ENCODE measurements at regions not wholly inside any gene's neighbourhood (a gene's known extent, or its start where the extent isn't known, plus 50 kb on each side); places are given as distances from the start of the nearest gene placed in this dataset.

GRCh38 chr14:101707068-101707842, 54.3 kb upstream of the PPP2R5C start:
- TF ChIP-seq, protein P1, sequence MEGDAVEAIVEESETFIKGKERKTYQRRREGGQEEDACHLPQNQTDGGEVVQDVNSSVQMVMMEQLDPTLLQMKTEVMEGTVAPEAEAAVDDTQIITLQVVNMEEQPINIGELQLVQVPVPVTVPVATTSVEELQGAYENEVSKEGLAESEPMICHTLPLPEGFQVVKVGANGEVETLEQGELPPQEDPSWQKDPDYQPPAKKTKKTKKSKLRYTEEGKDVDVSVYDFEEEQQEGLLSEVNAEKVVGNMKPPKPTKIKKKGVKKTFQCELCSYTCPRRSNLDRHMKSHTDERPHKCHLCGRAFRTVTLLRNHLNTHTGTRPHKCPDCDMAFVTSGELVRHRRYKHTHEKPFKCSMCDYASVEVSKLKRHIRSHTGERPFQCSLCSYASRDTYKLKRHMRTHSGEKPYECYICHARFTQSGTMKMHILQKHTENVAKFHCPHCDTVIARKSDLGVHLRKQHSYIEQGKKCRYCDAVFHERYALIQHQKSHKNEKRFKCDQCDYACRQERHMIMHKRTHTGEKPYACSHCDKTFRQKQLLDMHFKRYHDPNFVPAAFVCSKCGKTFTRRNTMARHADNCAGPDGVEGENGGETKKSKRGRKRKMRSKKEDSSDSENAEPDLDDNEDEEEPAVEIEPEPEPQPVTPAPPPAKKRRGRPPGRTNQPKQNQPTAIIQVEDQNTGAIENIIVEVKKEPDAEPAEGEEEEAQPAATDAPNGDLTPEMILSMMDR (IDR thresholded peaks at IDR 0.05; ENCODE audit: borderline replicate concordance, insufficient read depth, low read depth, low read length), result peak; percentile 58
- H3K4me3 ChIP-seq (ENCODE audit: low read depth, low read length), result no peak overlapping the region

DNA sequence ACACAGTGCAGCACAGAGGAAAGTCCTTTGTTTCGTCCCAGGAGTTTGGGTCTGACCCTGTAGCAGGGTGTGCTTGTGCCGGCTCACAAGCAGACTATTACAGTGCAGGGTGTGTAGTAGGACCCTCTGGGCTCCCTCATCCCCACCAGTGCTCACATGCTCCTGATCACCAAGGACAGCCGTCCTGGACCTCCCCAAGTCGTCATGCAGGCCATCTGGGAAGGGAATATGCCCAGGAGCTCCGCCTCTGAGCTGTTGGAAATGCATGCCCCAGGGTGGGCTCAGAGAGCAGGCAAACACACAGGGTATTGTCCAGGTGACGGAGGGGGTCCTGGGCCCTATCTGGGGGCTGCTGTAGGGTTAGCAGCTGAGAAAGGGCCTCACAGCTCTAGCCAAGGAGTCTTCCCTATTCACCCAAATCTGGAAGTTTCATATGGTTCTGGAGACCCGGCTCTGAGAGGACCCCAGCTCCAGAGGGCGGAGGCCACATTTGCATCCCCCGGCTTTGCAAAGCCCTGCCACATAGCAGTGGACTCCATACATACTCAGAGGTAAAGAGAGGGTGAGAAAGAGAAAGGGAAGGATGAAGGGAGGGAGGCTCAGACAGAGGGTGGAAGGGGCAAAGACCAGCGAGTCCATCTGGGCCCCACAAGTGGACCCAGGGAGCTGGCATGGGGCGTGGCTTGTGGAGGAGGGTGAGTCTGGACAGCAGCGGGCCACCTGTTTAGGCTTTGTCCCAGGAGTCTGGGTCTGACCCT, 53.5 kb upstream of the PPP2R5C start:
- TF ChIP-seq, protein P1 (IDR thresholded peaks at IDR 0.05; ENCODE audit: borderline replicate concordance, insufficient read depth, low read depth, low read length), result no peak
- H3K4me3 ChIP-seq (ENCODE audit: low read depth, low read length), result no peak overlapping the region

GRCh38 chr14:101708853-101709532, 52.5 kb upstream of the PPP2R5C start:
- H3K4me3 ChIP-seq (ENCODE audit: low read depth, low read length), result no peak overlapping the region

DNA sequence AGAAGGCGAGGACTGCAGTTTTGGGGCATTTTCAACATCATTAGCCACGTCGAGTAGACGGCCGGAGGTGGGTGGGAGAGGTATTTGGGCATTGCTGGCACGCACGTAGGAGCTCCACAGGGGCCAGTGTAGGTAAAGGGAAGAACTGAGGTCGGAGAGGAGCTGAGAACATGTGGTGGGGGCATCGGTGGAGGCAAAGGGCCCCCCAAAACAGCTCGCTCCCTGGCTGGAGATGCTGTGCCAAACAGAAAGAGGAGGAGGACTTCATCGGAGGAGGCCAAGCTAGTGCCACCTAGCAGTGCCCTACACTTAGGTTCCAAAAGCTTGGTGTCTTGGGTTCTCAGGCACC, 52.0 kb upstream of the PPP2R5C start:
- no peak overlapping the region for H3K4me3 ChIP-seq (ENCODE audit: low read depth, low read length)
- TF ChIP-seq, protein P1 (IDR thresholded peaks at IDR 0.05; ENCODE audit: borderline replicate concordance, insufficient read depth, low read depth, low read length), result no peak

More at GRCh38 chr14:101708853-101709532, 52.5 kb upstream of the PPP2R5C start:
- TF ChIP-seq, protein P1 (IDR thresholded peaks at IDR 0.05; ENCODE audit: borderline replicate concordance, insufficient read depth, low read depth, low read length), result no peak

GRCh38 chr14:101709962-101710931, 51.3 kb upstream of the PPP2R5C start:
- no peak overlapping the region for H3K4me3 ChIP-seq (ENCODE audit: low read depth, low read length)
- TF ChIP-seq, protein P1 (IDR thresholded peaks at IDR 0.05; ENCODE audit: borderline replicate concordance, insufficient read depth, low read depth, low read length), result no peak

- H3K4me3 ChIP-seq (ENCODE audit: low read depth, low read length), result no peak overlapping the region
- TF ChIP-seq, protein P1 (IDR thresholded peaks at IDR 0.05; ENCODE audit: borderline replicate concordance, insufficient read depth, low read depth, low read length), result no peak
These were observed 50.3 kb upstream of the PPP2R5C start for GRCh38 chr14:101711041-101711856.

Data from GM12875 (cell line).